Prostate gland (tissue), 2 donors: ENCODE measurements at regions not wholly inside any gene's neighbourhood (a gene's known extent, or its start where the extent isn't known, plus 50 kb on each side); places are given as distances from the start of the nearest gene placed in this dataset.

ENCODE experiments used
- DNase-seq: peaks from one replicate; pipeline ENCODE4 v3.0.0-alpha.2; 2019; ENCODE audit warnings: low spot score
- H3K27ac ChIP-seq, 2 donors: fragments of 200-600 bp; sonication (generic); 2 replicates each; pipeline ENCODE4 v1.5.1; 2017 to 2019
- H3K27me3 ChIP-seq: fragments of 200-600 bp; sonication (generic); replicated peaks from 2 replicates; pipeline ENCODE4 v1.5.1; 2019; ENCODE audit not compliant: insufficient read depth
- H3K36me3 ChIP-seq, 2 donors: fragments of 200-600 bp; sonication (generic); 1 replicate in 1 of 2; 2 replicates in 1 of 2; pipeline versions ENCODE4 v1.5.1 to v1.8.1; 2017 to 2019
- H3K4me1 ChIP-seq: fragments of 200-600 bp; sonication (generic); replicated peaks from 2 replicates; pipeline ENCODE4 v1.5.1; 2019
- H3K4me3 ChIP-seq, 2 donors: fragments of 200-600 bp; sonication (generic); 2 replicates each; pipeline ENCODE4 v1.5.1; 2017 to 2019
- H3K9me3 ChIP-seq: fragments of 200-600 bp; sonication (generic); 2 replicates; pipeline ENCODE4 v1.5.1; 2017
- POLR2A ChIP-seq: fragments of 450-650 bp; IDR thresholded peaks from one replicate; pipeline ENCODE4 v1.6.1; 2016; ENCODE audit warnings: antibody characterized with exemption, mild to moderate bottlenecking
- POLR2AphosphoS5 ChIP-seq: sonication (generic); formaldehyde crosslinking; IDR thresholded peaks from one replicate; pipeline ENCODE4 v1.6.1; 2017; ENCODE audit warnings: antibody characterized with exemption
- WGBS: methylation state at CpG from one replicate; pipeline ENCODE4 v1.1.5; 2018; 5-methylcytosine and 5-hydroxymethylcytosine counted together
- intact Hi-C: fragments of 100-400 bp; cut with DNase I; formaldehyde crosslinking; loops from one replicate; pipeline ENCODE4 v1.14.2; 2022
- TF ChIP-seq, protein P1 (sequence below), 4 experiments: fragments of 200-600 bp in 2 of 4; fragments of 450-650 bp in 2 of 4; sonication (generic) in 2 of 4; IDR thresholded peaks; 1 replicate in 3 of 4; 2 replicates in 1 of 4; pipeline ENCODE4 v1.5.1; 2016 to 2019; ENCODE audit warnings: antibody characterized with exemption in 4 of 4, mild to moderate bottlenecking in 2 of 4, moderate library complexity in 2 of 4

DNA sequence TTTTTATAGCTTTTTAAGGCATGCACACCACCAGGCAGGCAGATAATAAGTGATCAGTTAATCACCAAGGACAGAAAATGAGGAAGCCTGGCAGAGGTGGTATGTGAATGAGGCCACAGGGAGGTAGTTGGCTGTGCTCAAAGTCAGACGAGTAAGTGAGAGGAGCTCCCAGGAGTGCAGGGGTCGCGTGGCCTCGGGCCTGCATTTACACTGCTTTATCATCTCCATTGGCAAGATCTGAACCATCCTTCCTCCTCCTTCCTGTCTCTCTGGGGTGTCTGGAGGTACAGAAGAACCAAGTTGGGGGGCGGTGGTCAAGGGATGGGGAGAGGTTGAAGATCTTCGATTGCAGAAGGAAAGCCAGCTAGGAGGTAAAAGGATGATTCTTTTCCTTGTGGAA is 320.1 kb downstream of the SOX9 start:
- Histone ChIP-seq H3K9me3 (no peaks in the 10 kb centered on the region), H3K4me3 (no peak overlapping the region), H3K27me3 (no peaks in the 10 kb centered on the region), H3K27ac (no peak overlapping the region), H3K36me3 (no peaks in the 10 kb centered on the region), H3K4me1 (no peaks in the 10 kb centered on the region)
- DNase-seq, result no peak
- WGBS, result 92% methylated on average over 6 of the region's 6 CpGs
- TF ChIP-seq POLR2A (no peak), POLR2AphosphoS5 (no peak)
- TF ChIP-seq, protein P1, sequence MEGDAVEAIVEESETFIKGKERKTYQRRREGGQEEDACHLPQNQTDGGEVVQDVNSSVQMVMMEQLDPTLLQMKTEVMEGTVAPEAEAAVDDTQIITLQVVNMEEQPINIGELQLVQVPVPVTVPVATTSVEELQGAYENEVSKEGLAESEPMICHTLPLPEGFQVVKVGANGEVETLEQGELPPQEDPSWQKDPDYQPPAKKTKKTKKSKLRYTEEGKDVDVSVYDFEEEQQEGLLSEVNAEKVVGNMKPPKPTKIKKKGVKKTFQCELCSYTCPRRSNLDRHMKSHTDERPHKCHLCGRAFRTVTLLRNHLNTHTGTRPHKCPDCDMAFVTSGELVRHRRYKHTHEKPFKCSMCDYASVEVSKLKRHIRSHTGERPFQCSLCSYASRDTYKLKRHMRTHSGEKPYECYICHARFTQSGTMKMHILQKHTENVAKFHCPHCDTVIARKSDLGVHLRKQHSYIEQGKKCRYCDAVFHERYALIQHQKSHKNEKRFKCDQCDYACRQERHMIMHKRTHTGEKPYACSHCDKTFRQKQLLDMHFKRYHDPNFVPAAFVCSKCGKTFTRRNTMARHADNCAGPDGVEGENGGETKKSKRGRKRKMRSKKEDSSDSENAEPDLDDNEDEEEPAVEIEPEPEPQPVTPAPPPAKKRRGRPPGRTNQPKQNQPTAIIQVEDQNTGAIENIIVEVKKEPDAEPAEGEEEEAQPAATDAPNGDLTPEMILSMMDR (IDR thresholded peaks at IDR 0.05), result no peak
- intact Hi-C loops, result loop anchor here (10.0 kb wide), 1 partner anchor 46 kb away; no protein-coding TSS in a partner anchor

DNA sequence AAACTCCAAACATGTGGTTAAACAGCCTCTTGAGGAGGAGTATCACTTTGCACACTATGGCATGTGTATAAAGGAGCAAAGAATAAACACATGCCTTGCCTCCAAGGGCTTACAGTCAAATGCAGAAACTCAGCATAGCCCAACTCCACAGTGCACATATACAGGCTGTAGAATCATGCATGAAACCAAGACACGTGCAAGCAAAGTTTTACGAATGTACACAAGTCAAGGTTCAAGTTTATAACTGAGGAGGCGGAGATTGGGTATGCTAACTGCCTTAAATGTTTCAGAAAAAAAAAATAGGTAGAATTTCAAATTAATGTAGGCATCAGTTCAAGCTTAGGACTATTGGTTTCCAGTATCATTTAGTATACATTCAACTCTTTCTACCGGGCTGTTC is 321.1 kb downstream of the SOX9 start:
- Histone ChIP-seq H3K4me1 (no peaks in the 10 kb centered on the region), H3K36me3 (no peaks in the 10 kb centered on the region), H3K27ac (no peak overlapping the region), H3K9me3 (no peaks in the 10 kb centered on the region), H3K4me3 (no peak overlapping the region), H3K27me3 (no peaks in the 10 kb centered on the region)
- intact Hi-C loops, result loop anchor here (10.0 kb wide), 1 partner anchor 47 kb away; no protein-coding TSS in a partner anchor
- TF ChIP-seq, protein P1 (IDR thresholded peaks at IDR 0.05), result no peak
- no peak for TF ChIP-seq POLR2A
- DNase-seq, result no peak
- WGBS, result 92% methylated on average over 4 of the region's 4 CpGs

DNA sequence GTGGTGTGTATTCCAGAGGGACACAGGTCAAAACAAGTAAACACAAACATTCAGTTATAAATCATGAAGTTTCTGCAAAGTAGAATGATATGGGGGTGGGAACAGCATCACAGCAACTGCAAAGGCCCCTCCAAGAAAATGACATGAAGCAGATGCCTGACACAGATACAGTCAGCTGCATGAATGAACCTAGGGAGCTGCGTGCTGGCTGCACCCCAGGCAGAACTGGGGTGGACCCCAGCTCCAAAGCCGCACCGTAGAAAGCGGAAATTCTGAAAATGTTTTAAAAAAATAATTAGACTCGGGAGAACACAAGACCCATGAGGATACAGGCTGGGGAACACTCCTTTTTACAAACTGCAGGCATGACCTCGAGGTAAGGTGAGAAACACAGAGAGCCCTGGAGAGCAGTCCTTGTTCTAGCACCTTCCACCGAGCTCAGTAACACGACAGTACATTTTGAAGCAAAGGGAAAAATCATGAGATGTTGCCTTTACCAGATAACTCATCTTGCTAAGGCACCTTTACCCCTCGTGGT is 323.8 kb downstream of the SOX9 start:
- intact Hi-C loops, result loop anchor here (10.0 kb wide), 1 partner anchor 50 kb away; no protein-coding TSS in a partner anchor
- Histone ChIP-seq H3K27me3 (no peaks in the 10 kb centered on the region), H3K36me3 (no peaks in the 10 kb centered on the region), H3K9me3 (no peaks in the 10 kb centered on the region), H3K4me3 (no peak overlapping the region), H3K27ac (no peak overlapping the region), H3K4me1 (no peaks in the 10 kb centered on the region)
- no peak for DNase-seq
- TF ChIP-seq POLR2A (no peak), POLR2AphosphoS5 (no peak)
- TF ChIP-seq, protein P1 (IDR thresholded peaks at IDR 0.05), result no peak
- 83% methylated on average over 9 of the region's 9 CpGs for WGBS

DNA sequence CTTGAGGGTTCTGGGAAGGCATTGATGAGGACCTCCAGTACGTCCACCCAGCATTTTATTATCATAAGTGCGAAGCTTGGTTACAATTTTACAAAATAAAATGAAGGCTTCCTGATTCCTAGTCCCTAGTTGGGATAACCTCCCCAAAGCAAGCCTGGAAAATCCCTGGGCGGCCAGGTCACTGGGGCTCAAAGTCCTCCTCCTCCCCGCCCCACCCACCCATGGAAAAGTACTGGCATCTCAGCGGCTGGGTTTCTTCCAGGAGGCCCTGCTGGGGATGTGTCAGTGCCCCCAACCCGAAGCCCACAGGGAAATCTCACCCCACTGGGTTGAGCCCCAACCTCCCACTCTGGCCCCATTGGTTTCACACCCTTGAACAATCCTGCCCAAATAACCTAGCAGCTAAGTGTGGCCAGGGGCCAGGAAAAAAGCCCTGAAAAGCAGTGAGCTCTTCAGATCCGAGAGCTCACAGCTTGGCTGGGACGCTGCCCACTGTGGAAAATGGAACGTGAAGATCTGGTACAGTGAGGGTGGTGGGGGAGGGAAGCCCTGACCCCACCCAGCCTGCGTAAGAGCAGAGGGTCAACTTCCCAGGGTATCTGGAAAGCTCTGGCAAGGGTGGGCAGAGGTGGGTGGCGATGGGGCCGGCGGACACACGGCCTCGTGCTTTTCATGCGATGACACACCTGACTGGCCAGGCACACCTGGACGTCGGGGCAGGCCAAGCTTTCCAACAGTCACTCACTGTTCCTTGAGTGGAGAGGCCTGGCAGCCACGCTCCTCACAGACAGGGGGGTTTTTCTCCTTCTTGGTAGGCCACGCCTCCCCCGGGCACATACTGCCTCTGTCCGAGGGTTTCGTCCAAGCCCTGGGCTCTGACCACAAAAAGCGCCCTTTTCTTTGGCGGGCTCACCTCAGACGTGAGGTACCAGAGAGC is 324.5 kb downstream of the SOX9 start:
- Histone ChIP-seq H3K36me3 (no peaks in the 10 kb centered on the region), H3K27me3 (no peaks in the 10 kb centered on the region), H3K4me3 (no peak overlapping the region), H3K27ac (no peak overlapping the region), H3K9me3 (no peaks in the 10 kb centered on the region), H3K4me1 (no peaks in the 10 kb centered on the region)
- no peak for DNase-seq
- intact Hi-C loops, result loop anchor here (10.0 kb wide), 1 partner anchor 51 kb away; no protein-coding TSS in a partner anchor
- no peak for TF ChIP-seq POLR2AphosphoS5
- TF ChIP-seq POLR2A, result no peak
- TF ChIP-seq, protein P1 (IDR thresholded peaks at IDR 0.05), result no peak
- 90% methylated on average over 26 of the region's 26 CpGs for WGBS
